RWPE1 (cell line): ENCODE measurements at regions not wholly inside any gene's neighbourhood (a gene's known extent, or its start where the extent isn't known, plus 50 kb on each side); places are given as distances from the start of the nearest gene placed in this dataset.
A peak's percentile ranks its signal among the peaks of the same experiment; 100 is the strongest.

ENCODE experiments used
- CTCF ChIA-PET: fragments of 350-600 bp; sonication (Branson Sonifier 250); formaldehyde crosslinking; extraction: SDS; loops from one replicate; lab custom pipeline; 2021; lab: Yijun Ruan, JAX
- POLR2A ChIA-PET: fragments of 400-600 bp; formaldehyde crosslinking; extraction: SDS; loops from one replicate; lab custom pipeline; 2020; ENCODE audit warnings: antibody characterized with exemption; ENCODE audit not compliant: low non-redundant PET; lab: Yijun Ruan, JAX
- DNase-seq: peaks from one replicate; pipeline ENCODE4 v3.0.0; 2012; ENCODE audit warnings: low spot score
- H3K27ac ChIP-seq: fragments of 450-650 bp; 2 replicates; pipeline ENCODE4 v1.5.1; 2017
- TF ChIP-seq, protein P1 (sequence below): fragments of 450-650 bp; conservative IDR thresholded peaks from 2 replicates; pipeline ENCODE4 v1.5.1; 2017; ENCODE audit warnings: low read depth, mild to moderate bottlenecking

DNA sequence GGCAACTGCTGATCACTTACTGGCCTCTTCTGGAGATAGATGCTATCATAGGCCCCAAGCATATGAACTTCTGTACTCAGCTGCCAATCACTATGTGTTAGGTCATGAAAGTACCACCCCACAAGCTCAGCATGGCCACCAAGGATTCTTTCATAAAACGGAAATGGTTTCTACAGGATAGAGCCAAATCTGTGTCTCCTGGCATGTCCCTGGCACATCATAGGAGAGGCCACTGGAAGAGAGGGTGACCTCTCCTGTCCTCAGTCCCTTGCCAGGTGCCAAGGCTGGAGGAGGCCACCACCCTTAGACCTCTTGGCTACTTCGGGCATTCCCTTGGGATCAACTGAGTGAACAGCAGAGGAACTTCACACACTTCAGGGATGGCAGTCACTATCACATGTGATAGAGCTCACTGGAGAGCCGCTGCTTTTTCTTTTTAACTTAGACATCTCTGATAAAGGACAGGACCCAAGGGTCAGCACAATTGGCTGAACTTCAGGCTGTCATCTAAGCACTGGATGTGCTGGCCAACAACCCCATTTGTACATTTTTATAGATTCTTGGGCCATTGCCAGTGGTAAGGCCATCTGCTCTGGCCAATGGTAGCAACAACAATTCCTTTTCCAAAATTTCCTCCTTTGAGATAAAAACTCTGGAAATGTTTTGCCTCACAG lies 425.2 kb downstream of the SQOR start:
- DNase-seq, result no peak
- ChIA-PET POLR2A (no interaction called here), CTCF (interaction anchor here (0.6 kb wide), 1 partner anchor 21 kb away, joined by 3 read pairs; no protein-coding TSS in a partner anchor)
- H3K27ac ChIP-seq, result no peak overlapping the region
- TF ChIP-seq, protein P1, sequence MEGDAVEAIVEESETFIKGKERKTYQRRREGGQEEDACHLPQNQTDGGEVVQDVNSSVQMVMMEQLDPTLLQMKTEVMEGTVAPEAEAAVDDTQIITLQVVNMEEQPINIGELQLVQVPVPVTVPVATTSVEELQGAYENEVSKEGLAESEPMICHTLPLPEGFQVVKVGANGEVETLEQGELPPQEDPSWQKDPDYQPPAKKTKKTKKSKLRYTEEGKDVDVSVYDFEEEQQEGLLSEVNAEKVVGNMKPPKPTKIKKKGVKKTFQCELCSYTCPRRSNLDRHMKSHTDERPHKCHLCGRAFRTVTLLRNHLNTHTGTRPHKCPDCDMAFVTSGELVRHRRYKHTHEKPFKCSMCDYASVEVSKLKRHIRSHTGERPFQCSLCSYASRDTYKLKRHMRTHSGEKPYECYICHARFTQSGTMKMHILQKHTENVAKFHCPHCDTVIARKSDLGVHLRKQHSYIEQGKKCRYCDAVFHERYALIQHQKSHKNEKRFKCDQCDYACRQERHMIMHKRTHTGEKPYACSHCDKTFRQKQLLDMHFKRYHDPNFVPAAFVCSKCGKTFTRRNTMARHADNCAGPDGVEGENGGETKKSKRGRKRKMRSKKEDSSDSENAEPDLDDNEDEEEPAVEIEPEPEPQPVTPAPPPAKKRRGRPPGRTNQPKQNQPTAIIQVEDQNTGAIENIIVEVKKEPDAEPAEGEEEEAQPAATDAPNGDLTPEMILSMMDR, result no peak

DNA sequence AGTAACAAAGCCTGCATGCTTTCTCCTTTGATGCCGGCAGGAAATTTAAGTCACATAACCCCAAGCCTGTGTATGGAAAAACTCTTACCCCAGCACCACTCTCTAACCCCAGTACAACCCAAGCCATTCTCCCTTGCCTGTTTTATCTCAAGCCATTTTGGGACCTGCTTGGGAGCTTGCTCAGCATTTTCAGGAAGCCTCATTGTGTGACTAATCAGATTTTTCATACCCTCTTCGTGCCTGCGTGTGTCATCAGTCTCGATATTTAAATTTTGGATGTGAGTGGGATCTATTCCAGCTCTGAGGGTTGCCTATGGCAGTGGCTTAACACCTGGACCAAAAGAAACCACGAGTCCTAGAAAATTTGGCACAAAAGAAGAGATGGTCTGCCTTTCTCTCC lies 426.2 kb downstream of the SQOR start:
- POLR2A ChIA-PET, result no interaction called here
- no peak for DNase-seq
- CTCF ChIA-PET, result interaction anchor here (0.6 kb wide), 1 partner anchor 20 kb away, joined by 3 read pairs; no protein-coding TSS in a partner anchor
- no peak overlapping the region for H3K27ac ChIP-seq
- TF ChIP-seq, protein P1, result no peak

DNA sequence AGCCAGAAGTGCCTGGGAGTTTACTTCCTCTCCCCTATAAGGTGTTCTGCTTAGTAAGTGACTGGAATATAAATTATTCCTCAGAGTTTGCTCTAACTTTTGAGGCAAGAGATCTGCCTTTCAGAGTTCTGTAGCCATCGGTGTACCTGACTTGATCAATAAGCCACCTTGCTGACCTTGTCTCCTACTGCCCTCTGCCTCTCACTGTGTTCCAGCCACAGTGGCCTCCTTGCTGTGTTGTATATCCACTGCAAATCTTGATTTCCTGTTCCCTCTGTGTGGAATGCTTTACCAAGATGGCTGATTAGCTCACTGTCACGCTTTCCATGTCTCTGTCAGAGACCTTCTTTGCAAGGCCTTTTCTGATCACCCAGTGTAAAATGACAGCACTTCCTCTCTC lies 442.4 kb downstream of the SQOR start:
- ChIA-PET POLR2A (no interaction called here), CTCF (interaction anchor here (0.5 kb wide), 1 partner anchor 233 kb away, joined by 3 read pairs; no protein-coding TSS in a partner anchor)
- no peak overlapping the region for H3K27ac ChIP-seq
- DNase-seq, result no peak
- TF ChIP-seq, protein P1, result no peak

- H3K27ac ChIP-seq, result no peak overlapping the region
- ChIA-PET CTCF (no interaction called here), POLR2A (no interaction called here)
- DNase-seq, result no peak
- TF ChIP-seq, protein P1, result no peak
These were observed 444.2 kb downstream of the SQOR start for GRCh38 chr15:46079046-46079445.

GRCh38 chr15:46080016-46080415 lies 445.2 kb downstream of the SQOR start:
- no peak overlapping the region for H3K27ac ChIP-seq
- no peak for DNase-seq
- TF ChIP-seq, protein P1, result no peak
- CTCF ChIA-PET, result no interaction called here
- POLR2A ChIA-PET, result no interaction called here

GRCh38 chr15:46088486-46089445 lies 453.9 kb downstream of the SQOR start:
- CTCF ChIA-PET, result no interaction called here
- POLR2A ChIA-PET, result no interaction called here
- peak; percentile 8 for DNase-seq
- H3K27ac ChIP-seq, result no peak overlapping the region
- TF ChIP-seq, protein P1, result no peak
